ENCODE measurements at regions not wholly inside any gene's neighbourhood (a gene's known extent, or its start where the extent isn't known, plus 50 kb on each side); places are given as distances from the start of the nearest gene placed in this dataset.
A peak's percentile ranks its signal among the peaks of the same experiment; 100 is the strongest.
"Not testable (repeated sequence)": the region's sequence is repeated elsewhere in the genome, so short reads cannot be mapped to it uniquely, and the experiment has no call there.

GRCh38 chr14:29007990-29008389, 241.4 kb downstream of the FOXG1 start:
- 53% methylated on average over 2 of the region's 2 CpGs for WGBS
- Histone ChIP-seq H3K27ac (replicated peaks in 1 of 4) (no peak overlapping the region), H3K4me3 (no peak overlapping the region), H3K27me3 (no peaks in the 10 kb centered on the region), H3K4me1 (no peaks in the 10 kb centered on the region), H3K36me3 (no peaks in the 10 kb centered on the region), H3K9me3 (no peaks in the 10 kb centered on the region)
- no peak for DNase-seq (ENCODE audit: extremely low spot score)
- TF ChIP-seq POLR2A (IDR thresholded peaks at IDR 0.05; ENCODE audit: low read depth) = no peak
- TF ChIP-seq POLR2AphosphoS5 (IDR thresholded peaks at IDR 0.05) = no peak
- TF ChIP-seq, protein P1, sequence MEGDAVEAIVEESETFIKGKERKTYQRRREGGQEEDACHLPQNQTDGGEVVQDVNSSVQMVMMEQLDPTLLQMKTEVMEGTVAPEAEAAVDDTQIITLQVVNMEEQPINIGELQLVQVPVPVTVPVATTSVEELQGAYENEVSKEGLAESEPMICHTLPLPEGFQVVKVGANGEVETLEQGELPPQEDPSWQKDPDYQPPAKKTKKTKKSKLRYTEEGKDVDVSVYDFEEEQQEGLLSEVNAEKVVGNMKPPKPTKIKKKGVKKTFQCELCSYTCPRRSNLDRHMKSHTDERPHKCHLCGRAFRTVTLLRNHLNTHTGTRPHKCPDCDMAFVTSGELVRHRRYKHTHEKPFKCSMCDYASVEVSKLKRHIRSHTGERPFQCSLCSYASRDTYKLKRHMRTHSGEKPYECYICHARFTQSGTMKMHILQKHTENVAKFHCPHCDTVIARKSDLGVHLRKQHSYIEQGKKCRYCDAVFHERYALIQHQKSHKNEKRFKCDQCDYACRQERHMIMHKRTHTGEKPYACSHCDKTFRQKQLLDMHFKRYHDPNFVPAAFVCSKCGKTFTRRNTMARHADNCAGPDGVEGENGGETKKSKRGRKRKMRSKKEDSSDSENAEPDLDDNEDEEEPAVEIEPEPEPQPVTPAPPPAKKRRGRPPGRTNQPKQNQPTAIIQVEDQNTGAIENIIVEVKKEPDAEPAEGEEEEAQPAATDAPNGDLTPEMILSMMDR (IDR thresholded peaks at IDR 0.05) = no peak
- no peak for TF ChIP-seq EP300 (IDR thresholded peaks at IDR 0.05)
- intact Hi-C loops (cut with DNase I) = no loop called here

GRCh38 chr14:29016050-29016900, 249.7 kb downstream of the FOXG1 start:
- 67% methylated on average over 10 of the region's 10 CpGs for WGBS
- H3K4me1 ChIP-seq = no peaks in the 10 kb centered on the region

DNA sequence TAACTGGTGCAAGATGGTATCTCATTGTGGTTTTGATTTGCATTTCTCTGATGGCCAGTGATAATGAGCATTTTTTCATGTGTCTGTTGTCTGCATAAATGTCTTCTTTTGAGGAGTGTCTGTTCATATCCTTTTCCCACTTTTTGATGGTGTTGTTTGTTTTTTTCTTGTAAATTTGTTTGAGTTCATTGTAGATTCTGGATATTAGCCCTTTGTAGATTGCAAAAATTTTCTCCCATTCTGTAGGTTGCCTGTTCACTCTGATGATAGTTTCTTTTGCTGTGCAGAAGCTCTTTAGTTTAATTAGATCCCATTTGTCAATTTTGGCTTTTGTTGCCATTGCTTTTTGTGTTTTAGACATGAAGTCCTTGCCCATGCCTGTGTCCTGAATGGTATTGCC, 256.9 kb downstream of the FOXG1 start:
- H3K27me3 ChIP-seq; H3K4me1 ChIP-seq; DNase-seq (ENCODE audit: extremely low spot score); H3K36me3 ChIP-seq; H3K4me3 ChIP-seq; H3K9me3 ChIP-seq; intact Hi-C loops (cut with DNase I); H3K27ac ChIP-seq (replicated peaks in 1 of 4): not testable (repeated sequence)

More at GRCh38 chr14:29016050-29016900, 249.7 kb downstream of the FOXG1 start:
- no peak for TF ChIP-seq POLR2A (IDR thresholded peaks at IDR 0.05; ENCODE audit: low read depth)
- TF ChIP-seq, protein P1 (IDR thresholded peaks at IDR 0.05) = peak; percentile 19 to 48 (median 23)
- DNase-seq (ENCODE audit: extremely low spot score) = no peak
- Histone ChIP-seq H3K27ac (replicated peaks in 1 of 4) (no peak overlapping the region), H3K4me3 (no peak overlapping the region), H3K9me3 (no peaks in the 10 kb centered on the region), H3K27me3 (no peaks in the 10 kb centered on the region), H3K36me3 (no peaks in the 10 kb centered on the region)
- intact Hi-C loops (cut with DNase I) = no loop called here

- H3K27ac ChIP-seq (replicated peaks in 1 of 4); H3K9me3 ChIP-seq; intact Hi-C loops (cut with DNase I); H3K4me1 ChIP-seq; H3K36me3 ChIP-seq; DNase-seq (ENCODE audit: extremely low spot score); H3K27me3 ChIP-seq; H3K4me3 ChIP-seq: not testable (repeated sequence)
- WGBS = 79% methylated on average over 3 of the region's 3 CpGs
These were observed 260.9 kb downstream of the FOXG1 start for GRCh38 chr14:29027441-29027840.

DNA sequence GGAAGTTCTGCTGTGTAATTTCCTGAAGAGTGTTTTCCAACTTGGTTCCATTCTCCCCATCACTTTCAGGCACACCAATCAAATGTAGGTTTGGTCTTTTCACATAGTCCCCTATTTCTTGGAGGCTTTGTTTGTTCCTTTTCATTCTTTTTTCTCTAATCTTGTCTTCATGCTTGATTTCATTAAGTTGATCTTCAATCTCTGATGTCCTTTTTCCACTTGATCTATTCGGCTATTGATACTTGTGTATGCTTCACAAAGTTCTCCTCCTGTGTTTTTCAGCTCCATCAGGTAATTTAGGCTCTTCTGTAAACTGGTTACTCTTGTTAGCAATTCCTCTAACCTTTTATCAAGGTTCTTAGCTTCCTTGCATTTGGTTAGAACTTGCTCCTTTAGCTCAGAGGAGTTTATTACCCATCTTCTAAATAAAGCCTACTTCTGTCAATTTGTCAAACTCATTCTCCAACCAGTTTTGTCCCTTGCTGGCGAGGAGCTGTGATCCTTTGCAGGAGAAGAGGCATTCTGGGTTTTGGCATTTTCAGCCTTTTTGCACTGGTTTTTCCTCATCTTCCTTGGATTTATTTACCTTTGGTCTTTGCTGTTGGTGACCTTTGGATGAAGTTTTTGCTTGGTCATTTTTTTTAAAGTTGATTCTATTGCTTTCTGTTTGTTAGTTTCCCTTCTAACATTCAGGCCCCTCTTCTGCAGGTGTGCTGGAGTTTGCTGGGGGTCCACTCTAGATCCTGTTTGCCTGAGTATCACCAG, 261.5 kb downstream of the FOXG1 start:
- H3K4me1 ChIP-seq; DNase-seq (ENCODE audit: extremely low spot score); H3K36me3 ChIP-seq; H3K27me3 ChIP-seq; intact Hi-C loops (cut with DNase I); H3K4me3 ChIP-seq; H3K27ac ChIP-seq (replicated peaks in 1 of 4); H3K9me3 ChIP-seq: not testable (repeated sequence)
- WGBS = 92% methylated on average over 2 of the region's 2 CpGs

- intact Hi-C loops (cut with DNase I) = no loop called here
- 66% methylated on average over 6 of the region's 7 CpGs for WGBS
These were observed 262.5 kb downstream of the FOXG1 start for GRCh38 chr14:29028973-29029582.

More at GRCh38 chr14:29028973-29029582, 262.5 kb downstream of the FOXG1 start:
- Histone ChIP-seq H3K4me3 (no peak overlapping the region), H3K4me1 (no peaks in the 10 kb centered on the region), H3K9me3 (peaks cover 0 to 9% (median 4%) of the 10 kb centered on the region in 4 donors), H3K36me3 (no peaks in the 10 kb centered on the region), H3K27ac (replicated peaks in 1 of 4) (no peak overlapping the region), H3K27me3 (no peaks in the 10 kb centered on the region)
- TF ChIP-seq, protein P1 (IDR thresholded peaks at IDR 0.05) = no peak
- TF ChIP-seq POLR2A (IDR thresholded peaks at IDR 0.05; ENCODE audit: low read depth) (no peak), EP300 (IDR thresholded peaks at IDR 0.05) (no peak), POLR2AphosphoS5 (IDR thresholded peaks at IDR 0.05) (no peak)
- no peak for DNase-seq (ENCODE audit: extremely low spot score)
